WTC11 (cell line): ENCODE measurements at regions not wholly inside any gene's neighbourhood (a gene's known extent, or its start where the extent isn't known, plus 50 kb on each side); places are given as distances from the start of the nearest gene placed in this dataset.

Experiments used
- ATAC-seq: fragments of 200-7000 bp; cut with Tn5 transposase; 2 replicates; pipeline ENCODE4 v1.10.0; 2021; ENCODE audit warnings: mild to moderate bottlenecking, moderate library complexity
- CTCF ChIA-PET: fragments of 300-600 bp; sonication (Branson Sonifier 250); formaldehyde crosslinking; loops from one replicate; lab custom pipeline; 2021; ENCODE audit warnings: antibody characterized with exemption; lab: Charles Lee
- POLR2A ChIA-PET: fragments of 350-600 bp; sonication (Branson Sonifier 250); formaldehyde crosslinking; loops from one replicate; lab custom pipeline; 2021; ENCODE audit warnings: antibody characterized with exemption; lab: Charles Lee
- DNase-seq: peaks from one replicate; pipeline ENCODE4 v3.0.0; 2021; ENCODE audit warnings: low spot score
- H3K27ac Mint-ChIP-seq: 2 replicates; pipeline ENCODE4 v1.8.0; 2021; ENCODE audit warnings: mixed read lengths
- H3K27me3 Mint-ChIP-seq: 2 replicates; pipeline ENCODE4 v1.8.0; 2021; ENCODE audit warnings: low read depth, mild to moderate bottlenecking, moderate library complexity, mixed read lengths
- H3K36me3 Mint-ChIP-seq: 2 replicates; pipeline ENCODE4 v1.8.0; 2021; ENCODE audit warnings: mixed read lengths
- H3K4me1 Mint-ChIP-seq: 2 replicates; pipeline ENCODE4 v1.8.0; 2022; ENCODE audit warnings: mixed read lengths
- H3K4me3 Mint-ChIP-seq: 2 replicates; pipeline ENCODE4 v1.8.0; 2021; ENCODE audit warnings: mild to moderate bottlenecking, moderate library complexity, mixed read lengths
- H3K9me3 Mint-ChIP-seq: 2 replicates; pipeline ENCODE4 v1.8.0; 2021; ENCODE audit warnings: mixed read lengths
- CREB1 ChIP-seq: sonication (generic); formaldehyde crosslinking; IDR thresholded peaks from 2 replicates; pipeline ENCODE4 v1.8.0; 2023; ENCODE audit warnings: mild to moderate bottlenecking, missing genetic modification reagents
- FOXP1 ChIP-seq: sonication (generic); formaldehyde crosslinking; IDR thresholded peaks from 2 replicates; pipeline ENCODE4 v1.8.0; 2022; ENCODE audit warnings: missing genetic modification reagents, mild to moderate bottlenecking, moderate library complexity, borderline replicate concordance
- JUN ChIP-seq: sonication (generic); formaldehyde crosslinking; IDR thresholded peaks from 2 replicates; pipeline ENCODE4 v1.8.0; 2023; ENCODE audit warnings: mild to moderate bottlenecking, missing genetic modification reagents
- MYBL2 ChIP-seq: sonication (generic); formaldehyde crosslinking; IDR thresholded peaks from 2 replicates; pipeline ENCODE4 v1.8.1; 2023; ENCODE audit warnings: mild to moderate bottlenecking, moderate library complexity, missing genetic modification reagents
- NFE2L1 ChIP-seq: sonication (generic); formaldehyde crosslinking; IDR thresholded peaks from 2 replicates; pipeline ENCODE4 v1.8.1; 2023; ENCODE audit warnings: missing genetic modification reagents
- NFYB ChIP-seq: sonication (generic); formaldehyde crosslinking; conservative IDR thresholded peaks from 2 replicates; pipeline ENCODE4 v1.8.0; 2022; ENCODE audit warnings: low read depth, missing genetic modification reagents
- TEAD1 ChIP-seq: sonication (generic); formaldehyde crosslinking; IDR thresholded peaks from 2 replicates; pipeline ENCODE4 v1.8.0; 2022; ENCODE audit warnings: mild to moderate bottlenecking, missing genetic modification reagents
- ZNF219 ChIP-seq: sonication (generic); formaldehyde crosslinking; IDR thresholded peaks from 2 replicates; pipeline ENCODE4 v1.8.0; 2023; ENCODE audit warnings: missing genetic modification reagents, mild to moderate bottlenecking, borderline replicate concordance
- ZNF317 ChIP-seq: sonication (generic); formaldehyde crosslinking; IDR thresholded peaks from 2 replicates; pipeline ENCODE4 v1.8.1; 2023; ENCODE audit warnings: low read depth, mild to moderate bottlenecking, moderate library complexity, missing genetic modification reagents, borderline replicate concordance
- TF ChIP-seq, protein P1 (sequence below): sonication (generic); formaldehyde crosslinking; IDR thresholded peaks from 2 replicates; pipeline ENCODE4 v1.8.0; 2022; ENCODE audit warnings: mild to moderate bottlenecking, missing genetic modification reagents
- TF ChIP-seq, protein P2 (sequence below): sonication (generic); formaldehyde crosslinking; IDR thresholded peaks from 2 replicates; pipeline ENCODE4 v1.8.1; 2023; ENCODE audit warnings: mild to moderate bottlenecking, missing genetic modification reagents, borderline replicate concordance
- TF ChIP-seq, protein P3 (sequence below): sonication (generic); formaldehyde crosslinking; IDR thresholded peaks from 2 replicates; pipeline ENCODE4 v1.8.0; 2022; ENCODE audit warnings: missing genetic modification reagents
- TF ChIP-seq, protein P4 (sequence below): sonication (generic); formaldehyde crosslinking; IDR thresholded peaks from 2 replicates; pipeline ENCODE4 v1.8.0; 2022; ENCODE audit warnings: mild to moderate bottlenecking, missing genetic modification reagents
- TF ChIP-seq, protein P5 (sequence below): sonication (generic); formaldehyde crosslinking; IDR thresholded peaks from 2 replicates; pipeline ENCODE4 v1.8.1; 2023; ENCODE audit warnings: mild to moderate bottlenecking, moderate library complexity, missing genetic modification reagents
- TF ChIP-seq, protein P6 (sequence below): sonication (generic); formaldehyde crosslinking; IDR thresholded peaks from 2 replicates; pipeline ENCODE4 v1.8.1; 2022; ENCODE audit warnings: low read depth, missing genetic modification reagents, borderline replicate concordance

DNA sequence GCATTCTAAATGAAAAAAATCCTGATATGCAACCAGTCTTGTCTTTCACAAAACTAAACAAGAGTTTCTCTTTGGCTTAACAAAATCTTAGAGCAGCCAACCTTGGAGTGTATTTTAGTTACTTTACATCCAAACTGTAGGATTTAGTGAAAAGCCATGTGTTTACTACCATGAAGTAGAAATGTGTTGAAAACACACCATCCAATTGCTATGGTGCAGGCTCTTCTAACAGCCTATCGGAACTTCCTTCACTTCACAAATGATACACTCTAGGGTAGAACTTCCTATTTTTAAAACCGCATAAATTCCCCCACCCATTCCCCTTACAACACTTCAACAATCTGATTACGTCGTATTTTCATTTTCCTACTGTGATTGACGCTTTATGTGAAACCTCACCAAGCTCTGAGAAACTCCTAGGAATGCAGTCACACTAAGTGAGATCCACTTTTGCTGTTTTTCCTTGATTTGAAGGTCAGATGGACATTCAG is 74.4 kb upstream of the MAP4K4 start (continued):
- TF ChIP-seq, protein P1, sequence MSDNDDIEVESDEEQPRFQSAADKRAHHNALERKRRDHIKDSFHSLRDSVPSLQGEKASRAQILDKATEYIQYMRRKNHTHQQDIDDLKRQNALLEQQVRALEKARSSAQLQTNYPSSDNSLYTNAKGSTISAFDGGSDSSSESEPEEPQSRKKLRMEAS (CRISPR knock-in tag): no peak
- TF ChIP-seq, protein P2, sequence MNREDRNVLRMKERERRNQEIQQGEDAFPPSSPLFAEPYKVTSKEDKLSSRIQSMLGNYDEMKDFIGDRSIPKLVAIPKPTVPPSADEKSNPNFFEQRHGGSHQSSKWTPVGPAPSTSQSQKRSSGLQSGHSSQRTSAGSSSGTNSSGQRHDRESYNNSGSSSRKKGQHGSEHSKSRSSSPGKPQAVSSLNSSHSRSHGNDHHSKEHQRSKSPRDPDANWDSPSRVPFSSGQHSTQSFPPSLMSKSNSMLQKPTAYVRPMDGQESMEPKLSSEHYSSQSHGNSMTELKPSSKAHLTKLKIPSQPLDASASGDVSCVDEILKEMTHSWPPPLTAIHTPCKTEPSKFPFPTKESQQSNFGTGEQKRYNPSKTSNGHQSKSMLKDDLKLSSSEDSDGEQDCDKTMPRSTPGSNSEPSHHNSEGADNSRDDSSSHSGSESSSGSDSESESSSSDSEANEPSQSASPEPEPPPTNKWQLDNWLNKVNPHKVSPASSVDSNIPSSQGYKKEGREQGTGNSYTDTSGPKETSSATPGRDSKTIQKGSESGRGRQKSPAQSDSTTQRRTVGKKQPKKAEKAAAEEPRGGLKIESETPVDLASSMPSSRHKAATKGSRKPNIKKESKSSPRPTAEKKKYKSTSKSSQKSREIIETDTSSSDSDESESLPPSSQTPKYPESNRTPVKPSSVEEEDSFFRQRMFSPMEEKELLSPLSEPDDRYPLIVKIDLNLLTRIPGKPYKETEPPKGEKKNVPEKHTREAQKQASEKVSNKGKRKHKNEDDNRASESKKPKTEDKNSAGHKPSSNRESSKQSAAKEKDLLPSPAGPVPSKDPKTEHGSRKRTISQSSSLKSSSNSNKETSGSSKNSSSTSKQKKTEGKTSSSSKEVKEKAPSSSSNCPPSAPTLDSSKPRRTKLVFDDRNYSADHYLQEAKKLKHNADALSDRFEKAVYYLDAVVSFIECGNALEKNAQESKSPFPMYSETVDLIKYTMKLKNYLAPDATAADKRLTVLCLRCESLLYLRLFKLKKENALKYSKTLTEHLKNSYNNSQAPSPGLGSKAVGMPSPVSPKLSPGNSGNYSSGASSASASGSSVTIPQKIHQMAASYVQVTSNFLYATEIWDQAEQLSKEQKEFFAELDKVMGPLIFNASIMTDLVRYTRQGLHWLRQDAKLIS (CRISPR knock-in tag): no peak
- no peak for TF ChIP-seq NFYB (CRISPR knock-in tag)
- TF ChIP-seq TEAD1 (CRISPR knock-in tag): no peak
- TF ChIP-seq MYBL2 (CRISPR knock-in tag): no peak

DNA sequence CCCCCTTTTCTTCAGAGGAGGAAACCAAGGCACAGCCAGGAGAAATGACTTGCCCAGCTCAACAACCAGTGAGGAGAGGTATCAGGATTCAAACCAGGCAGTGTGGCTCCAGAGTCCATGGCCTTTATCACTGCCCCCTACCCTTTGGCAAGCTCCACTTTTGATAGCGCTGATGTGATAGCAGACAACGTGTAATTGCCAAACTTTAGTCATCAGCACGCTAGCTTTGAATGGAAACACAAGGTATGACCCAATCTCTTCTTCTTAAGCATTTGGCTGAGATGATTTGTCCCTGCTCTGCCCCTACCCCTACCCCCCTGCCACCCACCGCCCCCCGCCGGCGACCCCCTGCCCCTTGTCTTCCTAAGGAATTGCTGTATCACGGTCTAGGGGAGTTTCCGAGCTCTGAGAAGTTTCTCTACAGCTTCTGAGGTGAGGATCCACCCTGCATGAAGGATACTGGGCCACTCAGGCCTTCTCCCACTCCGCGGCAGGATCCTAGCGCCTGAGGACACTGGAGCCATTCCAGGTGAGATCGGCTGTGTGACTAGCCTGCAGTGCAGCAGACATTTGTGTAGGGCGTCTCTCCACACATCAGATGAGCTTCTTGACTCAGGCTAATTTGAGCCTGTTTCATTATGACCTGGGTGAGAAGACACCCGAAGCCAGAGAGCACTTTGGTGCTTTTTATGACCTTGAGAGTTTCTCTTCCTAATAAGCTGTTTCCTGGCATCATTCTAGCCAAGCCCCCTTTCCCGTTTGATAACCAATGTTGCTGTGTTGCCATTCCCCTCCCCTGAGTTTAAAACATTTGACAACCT is 75.1 kb upstream of the MAP4K4 start:
- H3K4me3 Mint-ChIP-seq: no peak overlapping the region
- no peaks in the 10 kb centered on the region for H3K36me3 Mint-ChIP-seq
- H3K27ac Mint-ChIP-seq: no peak overlapping the region
- H3K27me3 Mint-ChIP-seq: no peaks in the 10 kb centered on the region
- TF ChIP-seq, protein P2 (CRISPR knock-in tag): no peak
- TF ChIP-seq NFE2L1 (CRISPR knock-in tag): no peak
- TF ChIP-seq JUN (CRISPR knock-in tag): no peak
- TF ChIP-seq ZNF317 (CRISPR knock-in tag): no peak
- TF ChIP-seq, protein P3, sequence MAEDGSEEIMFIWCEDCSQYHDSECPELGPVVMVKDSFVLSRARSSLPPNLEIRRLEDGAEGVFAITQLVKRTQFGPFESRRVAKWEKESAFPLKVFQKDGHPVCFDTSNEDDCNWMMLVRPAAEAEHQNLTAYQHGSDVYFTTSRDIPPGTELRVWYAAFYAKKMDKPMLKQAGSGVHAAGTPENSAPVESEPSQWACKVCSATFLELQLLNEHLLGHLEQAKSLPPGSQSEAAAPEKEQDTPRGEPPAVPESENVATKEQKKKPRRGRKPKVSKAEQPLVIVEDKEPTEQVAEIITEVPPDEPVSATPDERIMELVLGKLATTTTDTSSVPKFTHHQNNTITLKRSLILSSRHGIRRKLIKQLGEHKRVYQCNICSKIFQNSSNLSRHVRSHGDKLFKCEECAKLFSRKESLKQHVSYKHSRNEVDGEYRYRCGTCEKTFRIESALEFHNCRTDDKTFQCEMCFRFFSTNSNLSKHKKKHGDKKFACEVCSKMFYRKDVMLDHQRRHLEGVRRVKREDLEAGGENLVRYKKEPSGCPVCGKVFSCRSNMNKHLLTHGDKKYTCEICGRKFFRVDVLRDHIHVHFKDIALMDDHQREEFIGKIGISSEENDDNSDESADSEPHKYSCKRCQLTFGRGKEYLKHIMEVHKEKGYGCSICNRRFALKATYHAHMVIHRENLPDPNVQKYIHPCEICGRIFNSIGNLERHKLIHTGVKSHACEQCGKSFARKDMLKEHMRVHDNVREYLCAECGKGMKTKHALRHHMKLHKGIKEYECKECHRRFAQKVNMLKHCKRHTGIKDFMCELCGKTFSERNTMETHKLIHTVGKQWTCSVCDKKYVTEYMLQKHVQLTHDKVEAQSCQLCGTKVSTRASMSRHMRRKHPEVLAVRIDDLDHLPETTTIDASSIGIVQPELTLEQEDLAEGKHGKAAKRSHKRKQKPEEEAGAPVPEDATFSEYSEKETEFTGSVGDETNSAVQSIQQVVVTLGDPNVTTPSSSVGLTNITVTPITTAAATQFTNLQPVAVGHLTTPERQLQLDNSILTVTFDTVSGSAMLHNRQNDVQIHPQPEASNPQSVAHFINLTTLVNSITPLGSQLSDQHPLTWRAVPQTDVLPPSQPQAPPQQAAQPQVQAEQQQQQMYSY (CRISPR knock-in tag): no peak
- no peak for DNase-seq
- ChIA-PET CTCF (no interaction called here), POLR2A (interaction anchor here (0.6 kb wide), 1 partner anchor 566 kb away, joined by 3 read pairs; no protein-coding TSS in a partner anchor)
- H3K9me3 Mint-ChIP-seq: peaks cover 3% of the 10 kb centered on the region; the same call in 1 of the 2 replicates
- H3K4me1 Mint-ChIP-seq: peaks cover 10% of the 10 kb centered on the region
- ATAC-seq: no peak

DNA sequence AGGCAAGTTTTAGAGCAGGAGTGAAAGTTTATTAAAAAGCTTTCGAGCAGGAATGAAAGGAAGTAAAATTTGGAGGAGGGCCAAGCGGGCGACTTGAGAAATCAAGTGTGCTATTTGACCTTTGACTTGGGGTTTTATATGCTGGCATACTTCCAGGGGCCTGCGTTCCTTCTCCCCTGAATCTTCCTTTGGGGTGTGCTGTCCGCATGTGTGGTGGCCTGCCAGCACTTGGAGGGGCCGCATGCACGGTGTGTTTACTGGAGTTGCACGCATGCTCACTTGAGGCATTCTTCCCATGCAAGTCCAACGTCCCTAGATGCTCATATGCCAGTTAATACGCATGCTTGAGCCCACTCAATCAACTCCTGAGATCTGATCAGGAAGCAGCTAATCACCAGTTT is 78.3 kb upstream of the MAP4K4 start:
- Mint-ChIP-seq H3K36me3 (no peaks in the 10 kb centered on the region), H3K9me3 (no peaks in the 10 kb centered on the region), H3K4me3 (no peak overlapping the region), H3K27me3 (no peaks in the 10 kb centered on the region), H3K27ac (no peak overlapping the region), H3K4me1 (peaks cover 7% of the 10 kb centered on the region)
- ChIA-PET POLR2A (no interaction called here), CTCF (no interaction called here)
- ATAC-seq (no peak), DNase-seq (no peak)
- TF ChIP-seq ZNF219 (CRISPR knock-in tag): no peak
- TF ChIP-seq FOXP1 (CRISPR knock-in tag): no peak
- no peak for TF ChIP-seq CREB1 (CRISPR knock-in tag)
- TF ChIP-seq, protein P4, sequence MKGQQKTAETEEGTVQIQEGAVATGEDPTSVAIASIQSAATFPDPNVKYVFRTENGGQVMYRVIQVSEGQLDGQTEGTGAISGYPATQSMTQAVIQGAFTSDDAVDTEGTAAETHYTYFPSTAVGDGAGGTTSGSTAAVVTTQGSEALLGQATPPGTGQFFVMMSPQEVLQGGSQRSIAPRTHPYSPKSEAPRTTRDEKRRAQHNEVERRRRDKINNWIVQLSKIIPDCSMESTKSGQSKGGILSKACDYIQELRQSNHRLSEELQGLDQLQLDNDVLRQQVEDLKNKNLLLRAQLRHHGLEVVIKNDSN (CRISPR knock-in tag): no peak
- TF ChIP-seq TEAD1 (CRISPR knock-in tag): no peak
- TF ChIP-seq, protein P5, sequence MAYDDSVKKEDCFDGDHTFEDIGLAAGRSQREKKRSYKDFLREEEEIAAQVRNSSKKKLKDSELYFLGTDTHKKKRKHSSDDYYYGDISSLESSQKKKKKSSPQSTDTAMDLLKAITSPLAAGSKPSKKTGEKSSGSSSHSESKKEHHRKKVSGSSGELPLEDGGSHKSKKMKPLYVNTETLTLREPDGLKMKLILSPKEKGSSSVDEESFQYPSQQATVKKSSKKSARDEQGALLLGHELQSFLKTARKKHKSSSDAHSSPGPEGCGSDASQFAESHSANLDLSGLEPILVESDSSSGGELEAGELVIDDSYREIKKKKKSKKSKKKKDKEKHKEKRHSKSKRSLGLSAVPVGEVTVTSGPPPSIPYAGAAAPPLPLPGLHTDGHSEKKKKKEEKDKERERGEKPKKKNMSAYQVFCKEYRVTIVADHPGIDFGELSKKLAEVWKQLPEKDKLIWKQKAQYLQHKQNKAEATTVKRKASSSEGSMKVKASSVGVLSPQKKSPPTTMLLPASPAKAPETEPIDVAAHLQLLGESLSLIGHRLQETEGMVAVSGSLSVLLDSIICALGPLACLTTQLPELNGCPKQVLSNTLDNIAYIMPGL (CRISPR knock-in tag): no peak
- TF ChIP-seq, protein P6, sequence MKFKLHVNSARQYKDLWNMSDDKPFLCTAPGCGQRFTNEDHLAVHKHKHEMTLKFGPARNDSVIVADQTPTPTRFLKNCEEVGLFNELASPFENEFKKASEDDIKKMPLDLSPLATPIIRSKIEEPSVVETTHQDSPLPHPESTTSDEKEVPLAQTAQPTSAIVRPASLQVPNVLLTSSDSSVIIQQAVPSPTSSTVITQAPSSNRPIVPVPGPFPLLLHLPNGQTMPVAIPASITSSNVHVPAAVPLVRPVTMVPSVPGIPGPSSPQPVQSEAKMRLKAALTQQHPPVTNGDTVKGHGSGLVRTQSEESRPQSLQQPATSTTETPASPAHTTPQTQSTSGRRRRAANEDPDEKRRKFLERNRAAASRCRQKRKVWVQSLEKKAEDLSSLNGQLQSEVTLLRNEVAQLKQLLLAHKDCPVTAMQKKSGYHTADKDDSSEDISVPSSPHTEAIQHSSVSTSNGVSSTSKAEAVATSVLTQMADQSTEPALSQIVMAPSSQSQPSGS (CRISPR knock-in tag): no peak
